Liver (tissue), 8 donors: ENCODE measurements at regions not wholly inside any gene's neighbourhood (a gene's known extent, or its start where the extent isn't known, plus 50 kb on each side); places are given as distances from the start of the nearest gene placed in this dataset.

Experiments used
- DNase-seq: peaks from one replicate; pipeline ENCODE4 v3.0.0-alpha.2; 2017; ENCODE audit warnings: low spot score
- H3K27ac ChIP-seq, 2 donors: one replicate each; pipeline ENCODE4 v1.7.0; 2013; ENCODE audit warnings: inconsistent platforms in 2 of 2, low read length in 2 of 2, control low read depth in 1 of 2, low read depth in 1 of 2, mild to moderate bottlenecking in 1 of 2
- H3K27me3 ChIP-seq, 4 donors: one replicate each; pipeline versions ENCODE4 v1.6.1 to v1.7.0; 2013; ENCODE audit warnings: low read length in 3 of 4, inconsistent platforms in 1 of 4, mild to moderate bottlenecking in 1 of 4, moderate library complexity in 1 of 4; ENCODE audit not compliant: control insufficient read depth in 4 of 4, insufficient read depth in 4 of 4
- H3K36me3 ChIP-seq, 4 donors: one replicate each; pipeline versions ENCODE4 v1.6.1 to v1.7.0; 2013; ENCODE audit warnings: low read length in 3 of 4, mild to moderate bottlenecking in 3 of 4, low read depth in 1 of 4, moderate library complexity in 1 of 4; ENCODE audit not compliant: control insufficient read depth in 4 of 4, insufficient read depth in 3 of 4
- H3K4me1 ChIP-seq, 4 donors: one replicate each; pipeline versions ENCODE4 v1.6.1 to v1.7.0; 2013; ENCODE audit warnings: low read length in 3 of 4, mild to moderate bottlenecking in 3 of 4, moderate library complexity in 1 of 4; ENCODE audit not compliant: control insufficient read depth in 4 of 4, insufficient read depth in 4 of 4
- H3K4me3 ChIP-seq, 3 donors: one replicate each; pipeline versions ENCODE4 v1.6.1 to v1.7.0; 2013; ENCODE audit warnings: low read length in 3 of 3, control low read depth in 1 of 3, low read depth in 1 of 3, mild to moderate bottlenecking in 1 of 3
- H3K9ac ChIP-seq, 2 donors: one replicate each; pipeline ENCODE4 v1.7.0; 2013; ENCODE audit warnings: low read length in 2 of 2, mild to moderate bottlenecking in 2 of 2, moderate library complexity in 2 of 2, control low read depth in 1 of 2, low read depth in 1 of 2
- H3K9me3 ChIP-seq, 4 donors: one replicate each; pipeline versions ENCODE4 v1.6.1 to v1.7.0; 2013; ENCODE audit warnings: low read length in 3 of 4; ENCODE audit not compliant: control insufficient read depth in 4 of 4
- EGR1 ChIP-seq, 2 donors: IDR thresholded peaks; 2 replicates each; pipeline ENCODE4 v1.6.1; 2016 to 2018; ENCODE audit warnings: antibody characterized with exemption in 2 of 2, low read depth in 2 of 2
- FOXA2 ChIP-seq: IDR thresholded peaks from 2 replicates; pipeline ENCODE4 v1.6.1; 2016; ENCODE audit warnings: antibody characterized with exemption
- GABPA ChIP-seq, 2 donors: IDR thresholded peaks in 1 of 2; conservative IDR thresholded peaks in 1 of 2; 2 replicates each; pipeline ENCODE4 v1.6.1; 2016; ENCODE audit warnings: antibody characterized with exemption in 2 of 2, mild to moderate bottlenecking in 1 of 2, moderate library complexity in 1 of 2
- HNF4G ChIP-seq: IDR thresholded peaks from 2 replicates; pipeline ENCODE4 v1.6.1; 2016; ENCODE audit warnings: antibody characterized with exemption
- JUND ChIP-seq, 2 donors: IDR thresholded peaks; 2 replicates each; pipeline ENCODE4 v1.6.1; 2016; ENCODE audit warnings: antibody characterized with exemption in 2 of 2
- MAX ChIP-seq: IDR thresholded peaks from 2 replicates; pipeline ENCODE4 v1.6.1; 2016; ENCODE audit warnings: antibody characterized with exemption
- RAD21 ChIP-seq, 2 donors: IDR thresholded peaks; 2 replicates each; pipeline ENCODE4 v1.6.1; 2016; ENCODE audit warnings: antibody characterized with exemption in 2 of 2, mild to moderate bottlenecking in 2 of 2
- RXRA ChIP-seq, 2 donors: IDR thresholded peaks; 2 replicates each; pipeline ENCODE4 v1.6.1; 2017 to 2018; ENCODE audit warnings: antibody characterized with exemption in 2 of 2, mild to moderate bottlenecking in 1 of 2
- SP1 ChIP-seq: IDR thresholded peaks from 2 replicates; pipeline ENCODE4 v1.6.1; 2018; ENCODE audit warnings: antibody characterized with exemption, mild to moderate bottlenecking
- TAF1 ChIP-seq: conservative IDR thresholded peaks from 2 replicates; pipeline ENCODE4 v1.6.1; 2016; ENCODE audit warnings: antibody characterized with exemption, mild to moderate bottlenecking
- YY1 ChIP-seq: IDR thresholded peaks from 2 replicates; pipeline ENCODE4 v1.6.1; 2016; ENCODE audit warnings: antibody characterized with exemption, mild to moderate bottlenecking
- WGBS: extraction: QIAGEN DNeasy Blood & Tissue Kit; methylation state at CpG from one replicate; pipeline ENCODE4 v1.1.7; 2013; 5-methylcytosine and 5-hydroxymethylcytosine counted together
- TF ChIP-seq, protein P1 (sequence below): fragments of 150-350 bp; IDR thresholded peaks from 2 replicates; pipeline ENCODE4 v1.5.1; 2017; ENCODE audit warnings: improper control_type of control experiment, low read depth, low read length; ENCODE audit not compliant: missing input control
- TF ChIP-seq, protein P2 (sequence below): IDR thresholded peaks from 2 replicates; pipeline ENCODE4 v1.6.1; 2016; ENCODE audit warnings: antibody characterized with exemption
- TF ChIP-seq, protein P3 (sequence below): IDR thresholded peaks from 2 replicates; pipeline ENCODE4 v1.6.1; 2016; ENCODE audit warnings: antibody characterized with exemption, mild to moderate bottlenecking
- donor health status: healthy.
- donor health status: healthy.
- donor health status: healthy.
- donor health status: healthy.
- donor health status: healthy.

DNA sequence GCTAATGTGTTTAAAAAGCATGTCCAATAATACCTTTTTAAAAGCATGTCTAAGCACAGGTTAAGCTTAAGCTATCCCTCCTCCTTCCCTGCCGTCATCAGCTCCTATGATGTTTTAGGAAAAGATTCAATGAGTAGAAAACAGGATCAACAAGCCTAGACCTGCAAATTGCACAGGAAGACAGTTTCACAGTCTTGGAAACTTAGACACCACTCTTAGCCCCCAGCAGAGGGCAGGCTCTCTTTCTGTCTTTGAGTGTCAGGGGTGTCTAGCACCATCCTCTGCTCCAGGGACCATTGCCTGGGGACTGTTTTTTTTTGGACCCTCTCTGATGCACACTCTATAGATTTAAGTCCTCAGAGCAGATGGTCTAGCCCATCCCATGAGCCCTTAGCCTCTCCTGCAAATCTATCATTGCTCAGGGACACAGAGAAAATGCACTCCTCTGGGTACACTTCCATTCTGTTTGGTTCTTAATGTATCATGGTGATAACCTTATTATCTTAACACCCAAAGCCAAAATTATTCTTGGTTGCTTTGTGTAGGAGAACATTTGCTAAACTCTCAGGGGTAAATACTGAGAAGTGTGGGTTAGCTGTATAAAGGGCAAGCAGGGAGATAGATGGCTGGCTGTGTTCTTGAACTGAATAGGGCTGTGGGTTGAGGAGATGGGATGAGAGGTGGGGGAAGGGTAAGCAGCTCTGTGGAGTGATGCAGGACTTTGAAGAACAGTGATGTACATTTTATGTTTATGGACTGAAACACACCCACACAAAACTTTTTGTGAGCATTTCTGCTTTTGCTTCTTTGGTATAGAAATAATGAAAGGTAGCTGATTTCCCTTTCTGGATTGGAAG lies 259.9 kb upstream of the DDHD1 start:
- no peak for DNase-seq
- H3K4me1 ChIP-seq: no peaks in the 10 kb centered on the region
- no peaks in the 10 kb centered on the region for H3K27me3 ChIP-seq
- no peaks in the 10 kb centered on the region for H3K36me3 ChIP-seq
- TF ChIP-seq RAD21 (IDR thresholded peaks at IDR 0.05) (peak in 1 of 2 donors; percentile 29), JUND (IDR thresholded peaks at IDR 0.05) (no peak)
- H3K27ac ChIP-seq: no peak overlapping the region
- H3K9me3 ChIP-seq: no peaks in the 10 kb centered on the region
- no peak overlapping the region for H3K9ac ChIP-seq
- WGBS: 70% methylated on average over 1 of the region's 1 CpG
- no peak overlapping the region for H3K4me3 ChIP-seq

- TF ChIP-seq HNF4G (no peak), YY1 (no peak), JUND (IDR thresholded peaks at IDR 0.05) (no peak), EGR1 (IDR thresholded peaks at IDR 0.05; ENCODE audit: low read depth in 2 of 2) (no peak), SP1 (no peak), GABPA (IDR thresholded peaks at IDR 0.05 in 1 of 2, conservative IDR thresholded peaks at IDR 0.05 in 1 of 2) (no peak), FOXA2 (no peak)
- TF ChIP-seq, protein P1, sequence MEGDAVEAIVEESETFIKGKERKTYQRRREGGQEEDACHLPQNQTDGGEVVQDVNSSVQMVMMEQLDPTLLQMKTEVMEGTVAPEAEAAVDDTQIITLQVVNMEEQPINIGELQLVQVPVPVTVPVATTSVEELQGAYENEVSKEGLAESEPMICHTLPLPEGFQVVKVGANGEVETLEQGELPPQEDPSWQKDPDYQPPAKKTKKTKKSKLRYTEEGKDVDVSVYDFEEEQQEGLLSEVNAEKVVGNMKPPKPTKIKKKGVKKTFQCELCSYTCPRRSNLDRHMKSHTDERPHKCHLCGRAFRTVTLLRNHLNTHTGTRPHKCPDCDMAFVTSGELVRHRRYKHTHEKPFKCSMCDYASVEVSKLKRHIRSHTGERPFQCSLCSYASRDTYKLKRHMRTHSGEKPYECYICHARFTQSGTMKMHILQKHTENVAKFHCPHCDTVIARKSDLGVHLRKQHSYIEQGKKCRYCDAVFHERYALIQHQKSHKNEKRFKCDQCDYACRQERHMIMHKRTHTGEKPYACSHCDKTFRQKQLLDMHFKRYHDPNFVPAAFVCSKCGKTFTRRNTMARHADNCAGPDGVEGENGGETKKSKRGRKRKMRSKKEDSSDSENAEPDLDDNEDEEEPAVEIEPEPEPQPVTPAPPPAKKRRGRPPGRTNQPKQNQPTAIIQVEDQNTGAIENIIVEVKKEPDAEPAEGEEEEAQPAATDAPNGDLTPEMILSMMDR: no peak
- 80% methylated on average over 4 of the region's 4 CpGs for WGBS
- Histone ChIP-seq H3K27me3 (no peaks in the 10 kb centered on the region), H3K27ac (no peak overlapping the region), H3K9ac (no peak overlapping the region), H3K4me3 (no peak overlapping the region), H3K9me3 (no peaks in the 10 kb centered on the region), H3K36me3 (no peaks in the 10 kb centered on the region), H3K4me1 (no peaks in the 10 kb centered on the region)
- no peak for DNase-seq
Observed at GRCh38 chr14:53411125-53411524, 258.0 kb upstream of the DDHD1 start.

DNA sequence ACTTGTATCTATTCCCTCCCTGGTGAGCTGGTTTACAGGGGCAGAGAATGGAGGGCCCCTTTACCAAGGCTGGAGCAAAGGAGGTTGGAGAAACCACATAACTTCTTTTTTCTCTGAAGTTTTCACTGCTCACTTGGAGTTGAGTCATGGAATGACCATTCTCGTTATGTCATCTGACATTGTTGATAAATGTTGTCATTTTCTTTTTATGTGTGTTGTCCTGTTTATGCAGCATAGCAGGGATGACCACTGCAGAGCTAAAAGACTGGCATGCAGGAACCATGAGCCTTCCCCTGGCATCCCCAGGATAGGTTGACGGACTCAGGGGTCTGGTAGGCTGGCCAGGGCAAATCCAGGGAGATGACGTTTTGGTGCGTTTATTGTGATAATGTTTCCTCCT lies 256.8 kb upstream of the DDHD1 start:
- Histone ChIP-seq H3K27ac (no peak overlapping the region), H3K4me3 (no peak overlapping the region), H3K9me3 (no peaks in the 10 kb centered on the region), H3K9ac (no peak overlapping the region), H3K4me1 (no peaks in the 10 kb centered on the region), H3K36me3 (no peaks in the 10 kb centered on the region), H3K27me3 (no peaks in the 10 kb centered on the region)
- no peak for DNase-seq
- WGBS: 93% methylated on average over 4 of the region's 4 CpGs
- TF ChIP-seq RXRA (IDR thresholded peaks at IDR 0.05) (no peak), TAF1 (no peak), JUND (IDR thresholded peaks at IDR 0.05) (no peak), MAX (no peak), YY1 (no peak)
- TF ChIP-seq, protein P2, sequence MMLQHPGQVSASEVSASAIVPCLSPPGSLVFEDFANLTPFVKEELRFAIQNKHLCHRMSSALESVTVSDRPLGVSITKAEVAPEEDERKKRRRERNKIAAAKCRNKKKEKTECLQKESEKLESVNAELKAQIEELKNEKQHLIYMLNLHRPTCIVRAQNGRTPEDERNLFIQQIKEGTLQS: no peak
- TF ChIP-seq, protein P3, sequence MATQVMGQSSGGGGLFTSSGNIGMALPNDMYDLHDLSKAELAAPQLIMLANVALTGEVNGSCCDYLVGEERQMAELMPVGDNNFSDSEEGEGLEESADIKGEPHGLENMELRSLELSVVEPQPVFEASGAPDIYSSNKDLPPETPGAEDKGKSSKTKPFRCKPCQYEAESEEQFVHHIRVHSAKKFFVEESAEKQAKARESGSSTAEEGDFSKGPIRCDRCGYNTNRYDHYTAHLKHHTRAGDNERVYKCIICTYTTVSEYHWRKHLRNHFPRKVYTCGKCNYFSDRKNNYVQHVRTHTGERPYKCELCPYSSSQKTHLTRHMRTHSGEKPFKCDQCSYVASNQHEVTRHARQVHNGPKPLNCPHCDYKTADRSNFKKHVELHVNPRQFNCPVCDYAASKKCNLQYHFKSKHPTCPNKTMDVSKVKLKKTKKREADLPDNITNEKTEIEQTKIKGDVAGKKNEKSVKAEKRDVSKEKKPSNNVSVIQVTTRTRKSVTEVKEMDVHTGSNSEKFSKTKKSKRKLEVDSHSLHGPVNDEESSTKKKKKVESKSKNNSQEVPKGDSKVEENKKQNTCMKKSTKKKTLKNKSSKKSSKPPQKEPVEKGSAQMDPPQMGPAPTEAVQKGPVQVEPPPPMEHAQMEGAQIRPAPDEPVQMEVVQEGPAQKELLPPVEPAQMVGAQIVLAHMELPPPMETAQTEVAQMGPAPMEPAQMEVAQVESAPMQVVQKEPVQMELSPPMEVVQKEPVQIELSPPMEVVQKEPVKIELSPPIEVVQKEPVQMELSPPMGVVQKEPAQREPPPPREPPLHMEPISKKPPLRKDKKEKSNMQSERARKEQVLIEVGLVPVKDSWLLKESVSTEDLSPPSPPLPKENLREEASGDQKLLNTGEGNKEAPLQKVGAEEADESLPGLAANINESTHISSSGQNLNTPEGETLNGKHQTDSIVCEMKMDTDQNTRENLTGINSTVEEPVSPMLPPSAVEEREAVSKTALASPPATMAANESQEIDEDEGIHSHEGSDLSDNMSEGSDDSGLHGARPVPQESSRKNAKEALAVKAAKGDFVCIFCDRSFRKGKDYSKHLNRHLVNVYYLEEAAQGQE: no peak
